Stomach smooth muscle (tissue), 2 donors: ENCODE measurements at regions not wholly inside any gene's neighbourhood (a gene's known extent, or its start where the extent isn't known, plus 50 kb on each side); places are given as distances from the start of the nearest gene placed in this dataset.

Experiments used
- H3K27ac ChIP-seq: one replicate; pipeline ENCODE4 v1.7.0; 2013; ENCODE audit warnings: mild to moderate bottlenecking, low read length, inconsistent platforms
- H3K27me3 ChIP-seq, 2 donors: one replicate each; pipeline ENCODE4 v1.7.0; 2013; ENCODE audit warnings: low read length in 2 of 2; ENCODE audit not compliant: insufficient read depth in 2 of 2, control insufficient read depth in 1 of 2
- H3K36me3 ChIP-seq, 2 donors: one replicate each; pipeline ENCODE4 v1.7.0; 2013; ENCODE audit warnings: low read length in 2 of 2; ENCODE audit not compliant: control insufficient read depth in 2 of 2, insufficient read depth in 2 of 2
- H3K4me1 ChIP-seq: one replicate; pipeline ENCODE4 v1.7.0; 2013; ENCODE audit warnings: low read length; ENCODE audit not compliant: control insufficient read depth, insufficient read depth
- H3K4me3 ChIP-seq, 2 donors: one replicate each; pipeline ENCODE4 v1.7.0; 2013; ENCODE audit warnings: low read length in 2 of 2
- H3K9ac ChIP-seq, 2 donors: one replicate each; pipeline ENCODE4 v1.7.0; 2013; ENCODE audit warnings: low read length in 2 of 2, mild to moderate bottlenecking in 1 of 2
- H3K9me3 ChIP-seq, 2 donors: one replicate each; pipeline ENCODE4 v1.7.0; 2013; ENCODE audit warnings: low read length in 2 of 2; ENCODE audit not compliant: control insufficient read depth in 2 of 2
- donor health status: healthy.
- donor health status: Pancreatic carcinoma.

DNA sequence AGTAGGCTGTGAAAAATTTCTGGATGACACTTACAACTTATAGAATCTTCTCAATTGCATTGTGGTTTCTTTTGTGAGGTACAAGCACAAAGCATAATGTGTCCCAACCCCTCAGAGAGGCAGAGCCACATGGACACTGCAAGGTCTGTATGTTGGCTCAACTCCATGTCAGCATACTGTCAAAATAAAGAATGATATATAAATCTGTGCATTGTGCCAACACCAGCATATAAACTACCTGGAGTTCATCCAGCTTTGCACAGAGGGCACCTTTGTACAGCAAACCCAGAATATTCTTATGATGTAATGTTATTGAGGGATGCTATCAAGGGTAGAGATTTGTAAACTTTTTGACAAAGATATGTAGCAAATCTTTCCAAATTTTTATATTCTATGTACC, 1065.8 kb upstream of the MIR17HG start:
- no peaks in the 10 kb centered on the region for H3K9me3 ChIP-seq
- H3K36me3 ChIP-seq, result no peaks in the 10 kb centered on the region
- H3K9ac ChIP-seq, result no peak overlapping the region
- H3K4me3 ChIP-seq, result no peak overlapping the region
- H3K27me3 ChIP-seq, result no peaks in the 10 kb centered on the region
- no peaks in the 10 kb centered on the region for H3K4me1 ChIP-seq
- no peak overlapping the region for H3K27ac ChIP-seq

DNA sequence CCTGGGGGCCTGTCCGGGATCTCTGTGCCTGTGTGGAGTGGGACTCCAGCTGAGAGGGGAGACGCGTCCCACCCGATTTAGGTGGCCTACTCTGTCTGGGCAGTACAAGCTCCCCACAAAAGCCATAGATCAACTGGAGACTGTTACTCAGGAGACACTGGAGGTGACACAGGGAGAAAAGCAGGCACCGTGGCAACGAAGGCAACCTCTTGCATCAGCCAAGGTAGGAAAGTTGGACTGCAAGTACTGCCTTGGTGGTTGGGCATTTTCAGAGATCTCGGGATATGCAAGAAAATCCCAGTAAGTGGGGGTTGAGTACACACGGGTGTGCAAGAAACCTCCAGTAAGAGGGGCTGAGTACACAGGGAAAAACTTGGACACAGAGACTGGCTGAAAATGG, 1060.0 kb upstream of the MIR17HG start:
- Histone ChIP-seq H3K4me1 (no peaks in the 10 kb centered on the region), H3K27me3 (no peaks in the 10 kb centered on the region), H3K9me3 (no peaks in the 10 kb centered on the region), H3K27ac (no peak overlapping the region), H3K36me3 (no peaks in the 10 kb centered on the region), H3K4me3 (no peak overlapping the region), H3K9ac (no peak overlapping the region)

DNA sequence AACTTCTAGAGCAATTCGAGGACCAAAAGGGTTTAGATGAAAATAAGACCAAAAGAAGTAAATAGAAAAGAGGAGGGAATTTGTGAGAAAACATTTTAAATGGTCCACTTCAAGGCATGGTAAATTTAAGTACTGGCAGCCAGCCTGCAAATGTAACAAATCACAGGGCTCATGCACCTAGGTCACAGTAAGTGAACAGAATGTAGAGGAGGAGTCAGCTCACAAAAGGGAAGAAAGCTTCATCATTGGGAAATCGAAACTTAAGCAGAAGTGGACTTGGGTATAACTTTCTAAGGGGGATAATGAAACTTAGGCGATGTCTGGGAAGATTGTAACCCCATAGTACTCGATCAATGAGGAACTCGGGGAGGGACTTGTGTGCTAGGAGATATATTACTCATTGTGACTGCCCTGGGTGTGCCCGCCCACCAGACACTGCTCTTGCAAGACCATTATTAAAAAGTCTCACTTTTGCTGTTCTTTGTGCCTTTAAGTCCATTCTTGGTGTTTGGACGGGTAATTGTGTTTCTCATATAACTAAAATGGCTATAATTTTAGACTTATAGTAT, 1053.6 kb upstream of the MIR17HG start:
- no peak overlapping the region for H3K9ac ChIP-seq
- H3K4me3 ChIP-seq, result no peak overlapping the region

DNA sequence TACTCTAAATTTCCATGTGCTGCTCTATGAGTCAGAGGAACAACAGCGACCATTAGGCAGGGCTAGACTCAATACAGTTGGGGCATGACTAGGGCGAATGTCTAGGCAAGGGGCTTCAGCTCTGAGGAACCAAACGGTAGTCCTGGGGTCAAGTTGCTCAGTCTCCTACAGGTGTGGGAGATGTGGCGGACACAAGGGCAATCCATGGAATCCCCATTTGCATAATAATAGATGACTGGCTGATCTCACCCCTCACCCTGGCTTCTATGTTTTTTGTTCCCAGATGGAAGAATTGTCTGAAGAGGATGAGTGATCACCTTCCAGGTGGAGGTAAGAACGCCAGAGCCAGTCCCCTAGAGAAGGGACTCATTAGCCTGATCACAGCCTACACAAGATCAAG, 1048.2 kb upstream of the MIR17HG start:
- H3K27ac ChIP-seq, result no peak overlapping the region
- no peaks in the 10 kb centered on the region for H3K9me3 ChIP-seq
- H3K4me3 ChIP-seq, result no peak overlapping the region
- H3K4me1 ChIP-seq, result no peaks in the 10 kb centered on the region
- no peaks in the 10 kb centered on the region for H3K36me3 ChIP-seq
- H3K27me3 ChIP-seq, result no peaks in the 10 kb centered on the region
- no peak overlapping the region for H3K9ac ChIP-seq

More for the DNA sequence above, 1053.6 kb upstream of the MIR17HG start:
- Histone ChIP-seq H3K27me3 (no peaks in the 10 kb centered on the region), H3K4me1 (no peaks in the 10 kb centered on the region), H3K27ac (no peak overlapping the region), H3K9me3 (no peaks in the 10 kb centered on the region), H3K36me3 (no peaks in the 10 kb centered on the region)

DNA sequence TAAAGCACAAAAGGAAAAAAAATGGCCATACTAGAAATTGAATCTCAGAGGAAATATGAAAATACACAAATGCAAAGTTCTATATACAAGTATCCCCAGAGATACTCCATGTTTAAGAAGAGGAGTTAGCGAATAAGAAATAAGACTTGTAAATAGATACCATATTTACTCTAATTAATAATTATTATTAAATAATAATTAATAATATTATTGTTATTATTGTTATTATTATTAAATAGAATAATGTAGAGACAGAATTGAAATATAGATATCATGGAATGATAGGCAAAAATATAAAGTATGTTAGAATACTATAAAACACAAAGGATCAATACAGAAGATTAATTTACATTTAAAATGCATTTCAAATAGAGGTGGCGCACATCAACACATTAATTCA, 1047.5 kb upstream of the MIR17HG start:
- Histone ChIP-seq H3K4me3 (no peak overlapping the region), H3K36me3 (no peaks in the 10 kb centered on the region), H3K4me1 (no peaks in the 10 kb centered on the region), H3K27me3 (no peaks in the 10 kb centered on the region), H3K27ac (no peak overlapping the region), H3K9ac (no peak overlapping the region), H3K9me3 (no peaks in the 10 kb centered on the region)

DNA sequence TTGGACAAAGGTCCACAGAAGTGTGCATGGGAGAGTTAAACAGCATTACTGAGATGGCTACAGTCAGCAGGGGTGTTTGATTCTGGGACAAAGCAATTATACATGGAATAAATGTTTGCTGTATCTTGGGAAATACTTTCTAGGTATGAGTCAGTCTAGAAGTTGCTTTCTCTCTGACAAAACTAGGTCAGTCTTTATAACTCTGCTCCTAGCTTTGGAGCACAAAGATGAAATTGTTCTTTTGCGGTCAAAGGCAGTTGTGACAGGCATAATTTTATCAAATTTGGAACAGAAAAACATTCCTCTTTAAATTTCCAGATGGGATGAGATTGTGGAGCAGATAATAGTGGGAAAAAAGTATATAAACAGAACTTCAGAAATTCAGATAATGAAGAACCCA, 1045.4 kb upstream of the MIR17HG start:
- H3K4me3 ChIP-seq, result no peak overlapping the region
- H3K36me3 ChIP-seq, result no peaks in the 10 kb centered on the region
- H3K9ac ChIP-seq, result no peak overlapping the region
- no peak overlapping the region for H3K27ac ChIP-seq
- no peaks in the 10 kb centered on the region for H3K27me3 ChIP-seq
- no peaks in the 10 kb centered on the region for H3K4me1 ChIP-seq
- no peaks in the 10 kb centered on the region for H3K9me3 ChIP-seq

DNA sequence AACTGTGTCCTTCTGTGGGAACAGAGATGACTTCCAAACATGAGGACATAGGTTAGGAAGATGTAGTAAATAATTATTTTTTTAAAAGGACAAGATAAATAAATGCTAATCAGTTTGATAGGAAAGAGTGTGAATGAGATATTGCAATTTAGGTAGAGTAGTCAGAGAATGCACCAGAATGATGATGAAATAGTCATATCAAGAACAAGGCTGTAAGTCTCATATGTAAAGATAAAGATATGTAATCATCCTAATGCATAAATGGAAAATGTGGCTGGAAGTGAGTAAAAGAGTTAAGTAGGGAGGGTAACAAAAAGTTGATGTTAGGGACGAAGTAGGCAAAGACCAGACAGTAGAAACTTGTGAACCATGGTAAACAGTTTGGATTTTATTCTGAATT, 1041.7 kb upstream of the MIR17HG start:
- H3K9ac ChIP-seq, result no peak overlapping the region
- no peaks in the 10 kb centered on the region for H3K36me3 ChIP-seq
- no peaks in the 10 kb centered on the region for H3K9me3 ChIP-seq
- no peaks in the 10 kb centered on the region for H3K4me1 ChIP-seq
- H3K27me3 ChIP-seq, result no peaks in the 10 kb centered on the region
- no peak overlapping the region for H3K4me3 ChIP-seq
- no peak overlapping the region for H3K27ac ChIP-seq

DNA sequence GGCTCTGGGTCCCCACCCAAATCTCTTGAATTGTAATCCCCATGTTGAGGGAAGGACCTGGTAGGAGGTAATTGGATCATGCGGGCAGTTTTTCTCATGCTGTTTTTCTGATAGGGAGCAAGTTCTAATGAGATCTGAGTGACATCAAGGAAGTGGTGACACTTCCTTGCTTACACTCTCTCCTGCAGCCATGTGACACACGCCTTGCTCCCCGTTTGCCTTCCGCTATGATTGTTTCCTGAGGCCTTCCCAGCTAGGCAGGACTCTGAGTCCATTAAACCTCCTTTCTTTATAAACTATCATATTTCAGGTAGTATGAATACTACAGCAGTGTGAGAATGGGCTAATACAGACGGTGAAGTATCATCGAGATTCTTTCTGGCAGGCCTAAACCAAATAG, 1040.4 kb upstream of the MIR17HG start:
- Histone ChIP-seq H3K4me1 (no peaks in the 10 kb centered on the region), H3K27me3 (no peaks in the 10 kb centered on the region), H3K4me3 (no peak overlapping the region), H3K27ac (no peak overlapping the region), H3K9me3 (no peaks in the 10 kb centered on the region), H3K36me3 (no peaks in the 10 kb centered on the region), H3K9ac (no peak overlapping the region)

DNA sequence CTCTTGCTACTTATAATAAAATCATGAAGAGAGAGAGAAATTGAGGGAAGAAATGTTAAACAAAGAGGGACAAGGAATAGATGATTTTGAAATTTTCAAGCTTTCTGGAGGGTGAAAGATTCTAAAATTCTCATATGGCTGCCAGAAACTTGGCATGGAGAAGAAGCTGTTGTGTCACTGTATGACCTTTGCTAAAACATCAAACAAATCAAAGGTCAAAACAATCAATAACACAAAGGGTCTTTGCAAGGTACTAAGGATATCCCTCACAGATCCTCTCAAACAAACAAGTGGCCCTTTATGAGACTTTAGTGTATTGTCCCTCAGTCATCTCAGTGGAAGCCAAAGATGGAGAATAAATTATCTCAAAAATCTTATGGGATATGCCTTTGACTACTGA, 1039.2 kb upstream of the MIR17HG start:
- H3K4me1 ChIP-seq, result no peaks in the 10 kb centered on the region
- H3K9ac ChIP-seq, result no peak overlapping the region
- H3K27me3 ChIP-seq, result no peaks in the 10 kb centered on the region
- no peak overlapping the region for H3K4me3 ChIP-seq
- no peaks in the 10 kb centered on the region for H3K36me3 ChIP-seq
- no peak overlapping the region for H3K27ac ChIP-seq
- H3K9me3 ChIP-seq, result no peaks in the 10 kb centered on the region

DNA sequence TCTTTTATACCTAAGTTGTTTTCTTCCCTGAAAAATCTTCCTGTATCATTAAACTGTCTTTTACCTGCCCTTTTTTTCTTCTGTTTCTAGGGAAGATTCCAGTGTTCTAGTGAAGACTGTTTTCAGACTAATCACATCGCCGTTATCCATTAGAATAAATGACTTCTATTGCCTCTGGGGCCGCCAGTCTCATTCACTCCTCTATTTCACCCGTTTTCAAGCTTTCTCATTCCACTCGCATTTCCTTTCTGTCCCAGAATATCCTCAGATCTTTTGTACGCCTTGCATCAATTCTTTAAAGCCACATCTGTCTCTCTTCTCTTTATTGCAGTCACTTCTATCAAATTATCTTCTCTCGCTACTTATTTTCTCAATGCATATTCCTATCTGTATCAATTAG, 1035.6 kb upstream of the MIR17HG start:
- Histone ChIP-seq H3K27me3 (no peaks in the 10 kb centered on the region), H3K4me1 (no peaks in the 10 kb centered on the region), H3K4me3 (no peak overlapping the region), H3K27ac (no peak overlapping the region), H3K36me3 (no peaks in the 10 kb centered on the region), H3K9ac (no peak overlapping the region), H3K9me3 (no peaks in the 10 kb centered on the region)

DNA sequence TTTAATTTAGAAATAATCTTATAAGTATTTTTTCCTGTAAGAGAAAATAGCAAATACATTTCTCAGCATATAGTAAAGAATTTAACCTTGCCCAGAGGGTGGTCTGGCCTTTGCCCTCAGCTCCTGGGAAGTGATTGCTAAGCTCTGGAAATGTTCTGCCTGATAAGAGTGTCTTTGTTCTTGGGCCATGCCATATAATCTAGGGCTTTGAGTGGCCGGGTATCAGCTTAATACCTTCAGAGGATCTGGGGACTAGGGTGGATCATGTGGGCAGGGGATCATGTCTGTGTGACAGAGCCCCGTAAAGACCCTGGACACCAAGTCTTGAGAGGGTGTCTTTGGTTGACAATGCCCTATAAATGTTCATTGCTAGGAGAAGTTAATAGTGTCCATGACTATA, 1032.4 kb upstream of the MIR17HG start:
- no peaks in the 10 kb centered on the region for H3K36me3 ChIP-seq
- no peaks in the 10 kb centered on the region for H3K4me1 ChIP-seq
- H3K9me3 ChIP-seq, result no peaks in the 10 kb centered on the region

More for the DNA sequence above, 1032.4 kb upstream of the MIR17HG start:
- Histone ChIP-seq H3K4me3 (no peak overlapping the region), H3K27ac (no peak overlapping the region), H3K27me3 (no peaks in the 10 kb centered on the region), H3K9ac (no peak overlapping the region)
